Neuronal stem cell (in vitro differentiated cells): ENCODE measurements at regions not wholly inside any gene's neighbourhood (a gene's known extent, or its start where the extent isn't known, plus 50 kb on each side); places are given as distances from the start of the nearest gene placed in this dataset.
A peak's percentile ranks its signal among the peaks of the same experiment; 100 is the strongest.
"Not testable (repeated sequence)": the region's sequence is repeated elsewhere in the genome, so short reads cannot be mapped to it uniquely, and the experiment has no call there.

Experiments used
- DNase-seq: peaks from one replicate; pipeline ENCODE4 v3.0.0-alpha.2; 2013; ENCODE audit warnings: low spot score
- H2AFZ ChIP-seq: one replicate; pipeline ENCODE4 v1.6.1; 2013; ENCODE audit warnings: mild to moderate bottlenecking, low read length, inconsistent platforms
- H2AK5ac ChIP-seq: 2 replicates; pipeline ENCODE4 v1.6.1; 2013; ENCODE audit warnings: low read depth, mild to moderate bottlenecking, inconsistent platforms, low read length, moderate library complexity, mixed read lengths
- H2BK120ac ChIP-seq: 2 replicates; pipeline ENCODE4 v1.6.1; 2013; ENCODE audit warnings: low read depth, mild to moderate bottlenecking, inconsistent platforms, low read length, moderate library complexity, mixed read lengths
- H2BK12ac ChIP-seq: one replicate; pipeline ENCODE4 v1.6.1; 2013; ENCODE audit warnings: low read length, inconsistent platforms
- H2BK15ac ChIP-seq: 2 replicates; pipeline ENCODE4 v1.6.1; 2013; ENCODE audit warnings: mild to moderate bottlenecking, low read length, inconsistent platforms, mixed read lengths
- H2BK5ac ChIP-seq: one replicate; pipeline ENCODE4 v1.6.1; 2013; ENCODE audit warnings: inconsistent platforms, mild to moderate bottlenecking, low read length, moderate library complexity
- H3K14ac ChIP-seq: one replicate; pipeline ENCODE4 v1.6.1; 2013; ENCODE audit warnings: low read length, inconsistent platforms
- H3K18ac ChIP-seq: 2 replicates; pipeline ENCODE4 v1.6.1; 2013; ENCODE audit warnings: low read length, inconsistent platforms
- H3K23ac ChIP-seq: 2 replicates; pipeline ENCODE4 v1.6.1; 2013; ENCODE audit warnings: low read depth, mild to moderate bottlenecking, mixed read lengths, low read length, inconsistent platforms; ENCODE audit not compliant: poor library complexity
- H3K27ac ChIP-seq: replicated peaks from 3 replicates; pipeline ENCODE4 v1.5.1; 2013; ENCODE audit warnings: low read length, inconsistent platforms
- H3K27me3 ChIP-seq, 3 experiments: 2 replicates each; pipeline ENCODE4 v1.6.1; 2013; ENCODE audit warnings: low read length in 3 of 3, mild to moderate bottlenecking in 2 of 3, inconsistent platforms in 1 of 3, low read depth in 1 of 3, mixed read lengths in 1 of 3, moderate library complexity in 1 of 3; ENCODE audit not compliant: control insufficient read depth in 3 of 3, insufficient read depth in 3 of 3
- H3K36me3 ChIP-seq, 2 donors: replicated peaks in 1 of 2; 2 replicates each; pipeline ENCODE4 v1.6.1; 2013; ENCODE audit warnings: low read length in 2 of 2; ENCODE audit not compliant: control insufficient read depth in 2 of 2, insufficient read depth in 2 of 2
- H3K4ac ChIP-seq: 2 replicates; pipeline ENCODE4 v1.6.1; 2013; ENCODE audit warnings: inconsistent platforms, mild to moderate bottlenecking, low read length, moderate library complexity
- H3K4me1 ChIP-seq, 2 donors: 1 replicate in 1 of 2; 2 replicates in 1 of 2; pipeline ENCODE4 v1.6.1; 2013; ENCODE audit warnings: low read length in 2 of 2, low read depth in 1 of 2; ENCODE audit not compliant: control insufficient read depth in 2 of 2, insufficient read depth in 1 of 2
- H3K4me2 ChIP-seq: one replicate; pipeline ENCODE4 v1.6.1; 2013; ENCODE audit warnings: mild to moderate bottlenecking, low read length, inconsistent platforms; ENCODE audit not compliant: insufficient read depth, poor library complexity, severe bottlenecking
- H3K4me3 ChIP-seq, 2 donors: 2 replicates each; pipeline ENCODE4 v1.5.1; 2013; ENCODE audit warnings: low read length in 2 of 2, mild to moderate bottlenecking in 2 of 2, inconsistent platforms in 1 of 2, moderate library complexity in 1 of 2
- H3K79me1 ChIP-seq: one replicate; pipeline ENCODE4 v1.6.1; 2013; ENCODE audit warnings: low read depth, mild to moderate bottlenecking, inconsistent platforms, low read length, moderate library complexity
- H3K9ac ChIP-seq: one replicate; pipeline ENCODE4 v1.6.1; 2013; ENCODE audit warnings: mild to moderate bottlenecking, low read depth, low read length, inconsistent platforms; ENCODE audit not compliant: poor library complexity
- H3K9me3 ChIP-seq, 2 donors: replicated peaks in 1 of 2; 2 replicates each; pipeline versions ENCODE3 to v1.6.1; 2013; ENCODE audit warnings: low read length in 2 of 2, mild to moderate bottlenecking in 2 of 2, inconsistent platforms in 1 of 2, low read depth in 1 of 2, mixed read lengths in 1 of 2, moderate library complexity in 1 of 2; ENCODE audit not compliant: control insufficient read depth in 2 of 2, insufficient read depth in 1 of 2
- H4K8ac ChIP-seq: one replicate; pipeline ENCODE4 v1.6.1; 2013; ENCODE audit warnings: low read depth, mild to moderate bottlenecking, inconsistent platforms, low read length, moderate library complexity
- H4K91ac ChIP-seq: one replicate; pipeline ENCODE4 v1.6.1; 2013; ENCODE audit warnings: low read length, low read depth, mild to moderate bottlenecking, inconsistent platforms; ENCODE audit not compliant: poor library complexity
- WGBS, 2 donors: extraction: QIAGEN DNeasy Blood & Tissue Kit; methylation state at CpG; one replicate each; pipeline ENCODE4 v1.1.7; 2013; ENCODE audit warnings: missing lambda C conversion rate in 2 of 2, mixed read lengths in 1 of 2; ENCODE audit not compliant: insufficient read length in 2 of 2, insufficient replicate concordance in 1 of 2; ENCODE audit errors: extremely low coverage in 2 of 2; 5-methylcytosine and 5-hydroxymethylcytosine counted together

DNA sequence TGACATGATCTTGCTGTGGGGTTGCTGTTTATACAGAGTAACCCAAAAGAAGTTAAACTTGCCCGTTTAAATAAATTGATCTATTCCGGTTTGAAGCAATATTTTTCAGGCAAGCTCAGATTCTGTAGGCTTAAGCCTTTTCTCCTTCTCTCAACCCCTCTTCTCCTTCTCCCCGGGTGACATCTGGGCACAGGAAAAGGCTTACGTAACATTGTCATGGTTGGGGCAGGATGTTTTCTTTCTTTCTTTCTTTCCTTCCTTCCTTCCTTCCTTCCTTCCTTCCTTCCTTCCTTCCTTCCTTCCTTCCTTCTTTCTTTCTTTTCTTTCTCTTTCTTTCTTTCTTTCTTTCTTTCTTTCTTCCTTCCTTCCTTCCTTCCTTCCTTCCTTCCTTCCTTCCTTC lies 315.5 kb upstream of the SPRED2 start:
- H3K4ac ChIP-seq, H2AFZ ChIP-seq, DNase-seq, H2BK5ac ChIP-seq, H2BK15ac ChIP-seq, H3K9ac ChIP-seq, H3K4me2 ChIP-seq, H2BK120ac ChIP-seq, H2AK5ac ChIP-seq, H3K79me1 ChIP-seq, H3K27me3 ChIP-seq, H3K27ac ChIP-seq, H3K36me3 ChIP-seq, H3K23ac ChIP-seq, H3K4me1 ChIP-seq, H3K4me3 ChIP-seq, H2BK12ac ChIP-seq, H3K18ac ChIP-seq, H4K91ac ChIP-seq, H3K9me3 ChIP-seq, H4K8ac ChIP-seq, H3K14ac ChIP-seq: not testable (repeated sequence)
- WGBS, 2 donors: no CpG with 5 or more reads among the region's 4 CpGs

DNA sequence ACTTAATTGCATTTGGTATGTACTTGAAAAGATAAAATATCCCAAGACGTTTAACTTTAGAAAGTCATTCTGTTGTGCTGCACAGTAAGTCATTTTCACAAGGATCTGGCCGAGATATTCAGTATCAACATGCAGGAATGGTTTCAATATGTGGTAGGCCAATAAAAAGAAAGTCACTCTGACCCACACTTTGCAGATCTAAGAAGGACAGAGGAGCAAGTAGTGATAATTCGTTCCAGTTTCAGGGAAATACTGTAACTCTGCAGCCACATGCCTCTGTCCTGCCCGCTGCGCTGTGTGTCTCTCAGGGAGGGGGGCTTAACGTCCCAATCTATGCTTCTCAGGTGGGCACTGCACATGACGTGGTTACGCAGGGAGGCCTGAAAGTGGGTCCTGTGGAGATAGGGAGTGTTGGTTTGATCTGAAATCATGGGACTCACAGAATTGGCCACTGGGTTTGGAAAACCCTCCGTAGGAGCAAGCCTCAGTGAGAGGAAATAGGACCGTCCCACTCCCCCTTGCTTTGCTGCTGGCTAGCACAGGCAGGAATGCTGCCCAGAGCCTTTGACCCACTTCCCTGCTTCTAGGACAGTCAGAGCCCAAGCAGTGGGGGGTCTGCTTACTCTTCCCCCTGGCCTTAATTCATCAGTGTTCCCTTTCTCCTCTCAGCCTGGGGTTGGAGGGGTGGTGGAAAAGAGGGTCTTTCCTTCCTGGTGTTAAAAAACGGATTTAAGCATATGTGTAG lies 314.7 kb upstream of the SPRED2 start:
- Histone ChIP-seq H3K18ac (peak overlapping the region; percentile 24), H3K23ac (no peak overlapping the region), H2BK15ac (no peak overlapping the region), H3K79me1 (no peaks in the 10 kb centered on the region), H3K4me1 (peaks cover 0 to 7% of the 10 kb centered on the region in 2 donors), H2BK5ac (no peak overlapping the region), H3K27me3 (no peaks in the 10 kb centered on the region), H4K8ac (no peak overlapping the region), H3K14ac (no peak overlapping the region), H4K91ac (no peak overlapping the region), H3K9ac (no peak overlapping the region), H2BK12ac (no peak overlapping the region), H3K27ac (no peak overlapping the region), H2AK5ac (no peak overlapping the region), H3K4ac (no peak overlapping the region), H3K4me3 (no peak overlapping the region), H3K36me3 (no peaks in the 10 kb centered on the region), H2AFZ (no peak overlapping the region), H2BK120ac (no peak overlapping the region), H3K9me3 (no peaks in the 10 kb centered on the region), H3K4me2 (no peak overlapping the region)
- DNase-seq: no peak
- no CpG with 5 or more reads among the region's 11 CpGs for WGBS, 2 donors

DNA sequence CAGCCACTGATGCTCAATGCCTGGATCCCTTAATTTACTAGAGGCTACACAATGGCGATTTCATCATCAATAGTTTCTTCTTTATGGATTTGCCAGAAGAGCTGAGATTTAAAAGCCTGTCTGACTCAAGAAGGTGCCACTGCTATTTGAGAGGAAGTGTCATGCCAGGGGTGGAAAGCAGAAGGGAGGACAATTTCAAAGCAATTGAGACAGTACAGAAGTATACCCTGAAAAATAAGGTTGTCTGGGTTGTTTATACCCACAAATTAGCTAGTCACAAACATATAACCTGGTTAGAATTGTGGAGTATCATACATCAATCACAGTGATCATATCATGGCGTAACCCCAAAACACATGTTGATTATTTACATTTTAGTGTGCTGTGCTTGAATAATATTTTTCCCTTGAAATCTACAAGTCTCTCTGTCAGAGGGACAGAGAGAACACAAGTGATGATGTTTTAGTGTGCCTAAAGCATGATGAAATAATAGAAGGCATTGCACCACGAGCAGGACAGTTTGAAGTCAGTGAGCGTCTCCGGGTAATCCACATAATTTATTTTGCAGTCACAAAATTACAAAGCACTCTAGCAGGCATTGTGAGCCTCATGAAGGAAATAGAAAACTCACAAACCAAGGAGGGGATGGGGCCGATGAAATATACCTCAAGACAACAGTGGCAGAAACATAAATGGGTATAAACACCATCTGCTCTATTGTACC lies 312.2 kb upstream of the SPRED2 start:
- no peak overlapping the region for H2BK5ac ChIP-seq
- H3K27me3 ChIP-seq: no peaks in the 10 kb centered on the region
- no peak for DNase-seq
- no peak overlapping the region for H3K18ac ChIP-seq
- H3K23ac ChIP-seq: no peak overlapping the region
- no peak overlapping the region for H4K8ac ChIP-seq
- no peak overlapping the region for H2BK120ac ChIP-seq
- no peaks in the 10 kb centered on the region for H3K36me3 ChIP-seq
- H3K14ac ChIP-seq: no peak overlapping the region
- WGBS, 2 donors: no CpG with 5 or more reads among the region's 6 CpGs
- H3K9ac ChIP-seq: no peak overlapping the region
- H2BK15ac ChIP-seq: no peak overlapping the region
- peaks cover 0 to 5% of the 10 kb centered on the region in 2 donors for H3K4me1 ChIP-seq
- no peak overlapping the region for H4K91ac ChIP-seq
- no peak overlapping the region for H2BK12ac ChIP-seq
- H3K27ac ChIP-seq: no peak overlapping the region
- no peak overlapping the region for H3K4ac ChIP-seq
- no peak overlapping the region for H2AFZ ChIP-seq
- H3K4me3 ChIP-seq: no peak overlapping the region
- no peak overlapping the region for H2AK5ac ChIP-seq
- no peaks in the 10 kb centered on the region for H3K79me1 ChIP-seq
- H3K4me2 ChIP-seq: no peak overlapping the region
- H3K9me3 ChIP-seq: no peaks in the 10 kb centered on the region

DNA sequence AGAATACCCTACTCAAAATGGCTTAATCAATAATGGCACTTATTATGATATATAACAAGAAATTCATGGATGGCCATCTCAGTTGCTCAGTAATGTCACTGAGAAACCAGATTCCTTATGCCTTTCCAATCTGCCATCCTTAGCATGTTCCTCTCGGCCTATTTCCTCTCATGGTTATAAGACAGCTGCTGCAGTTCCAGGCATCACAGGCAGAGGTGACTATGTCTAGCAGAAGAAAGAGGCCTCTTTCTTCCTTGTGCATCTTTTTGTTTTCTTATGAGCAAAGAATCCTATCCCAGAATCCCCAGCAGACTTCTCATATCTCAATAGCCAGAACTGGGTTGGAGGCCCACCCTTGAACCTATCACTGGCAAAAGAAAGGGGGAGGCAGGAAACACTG lies 310.6 kb upstream of the SPRED2 start:
- H3K4me1 ChIP-seq: peaks cover 0 to 5% of the 10 kb centered on the region in 2 donors
- no peak for DNase-seq
- WGBS, 2 donors: no CpG with 5 or more reads among the region's 1 CpG

More for the DNA sequence above, 310.6 kb upstream of the SPRED2 start:
- Histone ChIP-seq H3K23ac (no peak overlapping the region), H3K4ac (no peak overlapping the region), H3K18ac (no peak overlapping the region), H2AK5ac (no peak overlapping the region), H3K9me3 (no peaks in the 10 kb centered on the region), H3K79me1 (no peaks in the 10 kb centered on the region), H3K4me2 (no peak overlapping the region), H3K14ac (no peak overlapping the region), H3K36me3 (no peaks in the 10 kb centered on the region), H2AFZ (no peak overlapping the region), H3K9ac (no peak overlapping the region), H2BK5ac (no peak overlapping the region), H2BK120ac (no peak overlapping the region), H3K27me3 (no peaks in the 10 kb centered on the region), H3K27ac (no peak overlapping the region), H3K4me3 (no peak overlapping the region), H4K91ac (no peak overlapping the region), H4K8ac (no peak overlapping the region), H2BK12ac (no peak overlapping the region), H2BK15ac (no peak overlapping the region)
